ENCODE measurements at regions not wholly inside any gene's neighbourhood (a gene's known extent, or its start where the extent isn't known, plus 50 kb on each side); places are given as distances from the start of the nearest gene placed in this dataset.

- no peaks in the 10 kb centered on the region for H3K36me3 ChIP-seq
- no peaks in the 10 kb centered on the region for H3K27me3 ChIP-seq
- intact Hi-C loops (cut with DNase I): no loop called here
- no peak overlapping the region for H3K27ac ChIP-seq
- TF ChIP-seq CTCF (IDR thresholded peaks at IDR 0.05): no peak
- no peaks in the 10 kb centered on the region for H3K9me3 ChIP-seq
- H3K4me3 ChIP-seq: no peak overlapping the region
- no peaks in the 10 kb centered on the region for H3K4me1 ChIP-seq
- no peak for DNase-seq (ENCODE audit: low spot score in 2 of 2)
Observed at GRCh38 chr3:162029736-162030135, 533.1 kb downstream of the OTOL1 start.

- H3K9me3 ChIP-seq: no peaks in the 10 kb centered on the region
- TF ChIP-seq CTCF (IDR thresholded peaks at IDR 0.05): no peak
- intact Hi-C loops (cut with DNase I): no loop called here
Observed at GRCh38 chr3:162034368-162034767, 537.8 kb downstream of the OTOL1 start.

GRCh38 chr3:162041622-162042021, 545.0 kb downstream of the OTOL1 start:
- no peak overlapping the region for H3K27ac ChIP-seq
- no peaks in the 10 kb centered on the region for H3K9me3 ChIP-seq
- intact Hi-C loops (cut with DNase I): no loop called here
- H3K36me3 ChIP-seq: no peaks in the 10 kb centered on the region
- H3K27me3 ChIP-seq: no peaks in the 10 kb centered on the region
- TF ChIP-seq CTCF (IDR thresholded peaks at IDR 0.05): no peak
- H3K4me3 ChIP-seq: no peak overlapping the region
- DNase-seq (ENCODE audit: low spot score in 2 of 2): no peak
- no peaks in the 10 kb centered on the region for H3K4me1 ChIP-seq

More at GRCh38 chr3:162034368-162034767, 537.8 kb downstream of the OTOL1 start:
- H3K36me3 ChIP-seq: no peaks in the 10 kb centered on the region
- no peaks in the 10 kb centered on the region for H3K27me3 ChIP-seq
- no peak overlapping the region for H3K4me3 ChIP-seq
- no peak for DNase-seq (ENCODE audit: low spot score in 2 of 2)
- H3K4me1 ChIP-seq: no peaks in the 10 kb centered on the region
- no peak overlapping the region for H3K27ac ChIP-seq

- Histone ChIP-seq H3K27ac (no peak overlapping the region), H3K27me3 (no peaks in the 10 kb centered on the region), H3K9me3 (no peaks in the 10 kb centered on the region), H3K4me3 (no peak overlapping the region), H3K36me3 (no peaks in the 10 kb centered on the region), H3K4me1 (no peaks in the 10 kb centered on the region)
- DNase-seq (ENCODE audit: low spot score in 2 of 2): no peak
- TF ChIP-seq CTCF (IDR thresholded peaks at IDR 0.05): no peak
- intact Hi-C loops (cut with DNase I): no loop called here
Observed at GRCh38 chr3:162052636-162053035, 556.0 kb downstream of the OTOL1 start.

GRCh38 chr3:162072656-162073164, 576.1 kb downstream of the OTOL1 start:
- H3K4me1 ChIP-seq: no peaks in the 10 kb centered on the region
- H3K36me3 ChIP-seq: no peaks in the 10 kb centered on the region
- TF ChIP-seq CTCF (IDR thresholded peaks at IDR 0.05): no peak
- no peak for DNase-seq (ENCODE audit: low spot score in 2 of 2)
- H3K27me3 ChIP-seq: no peaks in the 10 kb centered on the region
- no peak overlapping the region for H3K27ac ChIP-seq
- no peaks in the 10 kb centered on the region for H3K9me3 ChIP-seq
- intact Hi-C loops (cut with DNase I): no loop called here
- H3K4me3 ChIP-seq: no peak overlapping the region

- Histone ChIP-seq H3K9me3 (no peaks in the 10 kb centered on the region), H3K27ac (no peak overlapping the region), H3K4me1 (no peaks in the 10 kb centered on the region), H3K27me3 (no peaks in the 10 kb centered on the region), H3K36me3 (no peaks in the 10 kb centered on the region), H3K4me3 (no peak overlapping the region)
- no peak for TF ChIP-seq CTCF (IDR thresholded peaks at IDR 0.05)
- intact Hi-C loops (cut with DNase I): no loop called here
- no peak for DNase-seq (ENCODE audit: low spot score in 2 of 2)
Observed at GRCh38 chr3:162073422-162073975, 576.9 kb downstream of the OTOL1 start.
